ENCODE measurements at regions not wholly inside any gene's neighbourhood (a gene's known extent, or its start where the extent isn't known, plus 50 kb on each side); places are given as distances from the start of the nearest gene placed in this dataset.
A peak's percentile ranks its signal among the peaks of the same experiment; 100 is the strongest.

DNA sequence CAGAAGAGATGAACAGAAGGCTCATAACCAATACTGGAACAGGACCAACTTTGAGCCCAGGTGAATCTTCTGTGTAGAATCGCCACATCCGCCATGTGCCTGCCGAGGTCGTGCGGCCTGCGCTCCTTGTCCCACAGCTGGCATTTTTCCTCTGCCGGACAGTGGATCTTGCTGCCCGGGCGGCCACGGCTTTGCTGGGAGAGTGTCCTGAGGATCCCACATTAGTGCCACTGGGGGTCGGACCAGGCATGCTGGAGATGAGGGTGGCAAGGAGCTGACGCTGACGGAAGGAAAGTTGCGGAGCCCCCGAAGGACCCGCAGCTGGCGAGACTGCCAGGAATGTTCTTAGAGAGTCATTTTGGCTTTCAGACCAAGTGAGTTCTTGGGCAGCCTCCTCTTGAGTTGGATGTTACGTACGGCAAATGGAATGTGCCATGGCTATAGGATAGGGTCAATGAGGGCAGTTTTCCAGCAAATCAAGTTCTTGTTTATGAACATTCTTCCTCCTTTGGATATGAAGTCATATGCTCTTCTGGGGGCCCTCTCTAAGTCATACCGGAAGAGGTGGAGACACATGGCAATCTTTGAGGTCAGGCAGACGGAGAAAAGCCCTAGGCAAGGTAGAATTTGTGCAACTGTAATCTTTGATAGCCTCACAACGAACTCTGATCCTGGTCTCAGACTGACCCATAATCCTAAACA is 57.4 kb upstream of the NUP160 start:
- H3K79me1 ChIP-seq (ENCODE audit: low read depth, low read length): no peaks in the 10 kb centered on the region
- H3K14ac ChIP-seq (ENCODE audit: insufficient read length): no peak overlapping the region
- H2BK5ac ChIP-seq (ENCODE audit: low read depth, low read length): no peak overlapping the region
- no peak overlapping the region for H2BK120ac ChIP-seq (replicated peaks; ENCODE audit: low read depth, low read length)
- H2BK20ac ChIP-seq (ENCODE audit: low read length): no peak overlapping the region
- H4K5ac ChIP-seq (ENCODE audit: insufficient read length, low read depth, low read length): no peak overlapping the region
- no peaks in the 10 kb centered on the region for H3K79me2 ChIP-seq (ENCODE audit: control insufficient read depth in 1 of 2, insufficient read depth in 2 of 2, low read length in 2 of 2)
- peak overlapping the region; percentile 44 for H3K4ac ChIP-seq (replicated peaks; ENCODE audit: insufficient read length, low read depth, low read length)
- ChIA-PET CTCF (ENCODE audit: partially characterized antibody) (no interaction called here), POLR2A (ENCODE audit: partially characterized antibody) (no interaction called here)
- H3K4me1 ChIP-seq (replicated peaks in 1 of 4; ENCODE audit: control insufficient read depth in 3 of 4, insufficient read depth in 4 of 4, low read length in 3 of 4): no peaks in the 10 kb centered on the region
- no peak overlapping the region for H3K56ac ChIP-seq (replicated peaks; ENCODE audit: insufficient read length, low read depth, low read length)
- no peak overlapping the region for H4K8ac ChIP-seq (ENCODE audit: extremely low read depth, insufficient read depth, low read length)
- H2AFZ ChIP-seq (ENCODE audit: low read length): no peak overlapping the region; the same call in 1 of the 2 replicates
- no peaks in the 10 kb centered on the region for H3K23me2 ChIP-seq (ENCODE audit: low read depth, low read length)
- no peak overlapping the region for H3K4me2 ChIP-seq (ENCODE audit: insufficient read depth in 1 of 2, low read depth in 2 of 2, low read length in 2 of 2)
- no peak overlapping the region for H3K9ac ChIP-seq (replicated peaks in 1 of 4; ENCODE audit: extremely low read depth in 1 of 4, low read depth in 3 of 4, low read length in 3 of 4)
- no peaks in the 10 kb centered on the region for H3K9me3 ChIP-seq (ENCODE audit: insufficient read depth in 2 of 2, low read depth in 1 of 2, low read length in 1 of 2)
- H2AK5ac ChIP-seq (ENCODE audit: low read depth, low read length): no peak overlapping the region
- FAIRE-seq (no peak), DNase-seq (ENCODE audit: low read depth in 1 of 2, low spot score in 2 of 2) (no peak)
- H4K91ac ChIP-seq (replicated peaks; ENCODE audit: insufficient read length, low read length): no peak overlapping the region
- no peak overlapping the region for H2BK12ac ChIP-seq (ENCODE audit: low read depth, low read length)
- H3K27me3 ChIP-seq (replicated peaks in 1 of 4; ENCODE audit: control insufficient read depth in 3 of 4, extremely low read depth in 1 of 4, insufficient read depth in 3 of 4, low read length in 3 of 4): no peaks in the 10 kb centered on the region; a peak in 1 of 7 replicates
- no peak overlapping the region for H3K4me3 ChIP-seq (ENCODE audit: extremely low read depth in 1 of 4, insufficient read depth in 2 of 4, low read depth in 3 of 4, low read length in 4 of 4)
- H2BK15ac ChIP-seq (ENCODE audit: low read length): no peak overlapping the region
- 93% methylated on average over 20 of the region's 22 CpGs; no CpG with 5 or more reads in 1 of the 2 experiments for WGBS, 2 experiments (ENCODE audit: extremely low coverage in 1 of 2, insufficient coverage in 1 of 2, insufficient read length in 1 of 2, insufficient replicate concordance in 2 of 2, low coverage in 1 of 2, low lambda C conversion rate in 2 of 2, missing lambda C conversion rate in 1 of 2)
- H3K18ac ChIP-seq (ENCODE audit: extremely low read depth, low read length): no peak overlapping the region
- no peaks in the 10 kb centered on the region for H3K36me3 ChIP-seq (ENCODE audit: control insufficient read depth in 2 of 4, insufficient read depth in 4 of 4, low read length in 3 of 4)
- H4K20me1 ChIP-seq (replicated peaks in 1 of 2; ENCODE audit: control insufficient read depth in 1 of 2, insufficient read depth in 2 of 2, low read length in 2 of 2): no peaks in the 10 kb centered on the region
- H3K27ac ChIP-seq (ENCODE audit: low read depth, low read length): no peak overlapping the region
- no peak overlapping the region for H3K23ac ChIP-seq (ENCODE audit: insufficient read length)
- TF ChIP-seq EGR1 (IDR thresholded peaks at IDR 0.05; ENCODE audit: borderline replicate concordance, low read depth, low read length) (no peak), SIX5 (IDR thresholded peaks at IDR 0.05; ENCODE audit: low read depth, low read length) (no peak), JUND (IDR thresholded peaks at IDR 0.05; ENCODE audit: low read length) (no peak), FOSL1 (IDR thresholded peaks at IDR 0.05; ENCODE audit: insufficient read depth, low read depth, low read length) (no peak), E2F6 (IDR thresholded peaks at IDR 0.05) (no peak), EP300 (IDR thresholded peaks at IDR 0.05; ENCODE audit: borderline replicate concordance in 1 of 2, low read depth in 2 of 2, low read length in 2 of 2) (no peak), SUZ12 (IDR thresholded peaks at IDR 0.05; ENCODE audit: low read length) (no peak), RNF2 (IDR thresholded peaks at IDR 0.05; ENCODE audit: borderline replicate concordance, low read depth, low read length, missing control alignments, poor library complexity, severe bottlenecking) (no peak), KDM5A (IDR thresholded peaks at IDR 0.05; ENCODE audit: low read length) (no peak), CREB1 (IDR thresholded peaks at IDR 0.05) (no peak), CBX8 (IDR thresholded peaks at IDR 0.05; ENCODE audit: borderline replicate concordance, low read depth, low read length) (no peak)
- TF ChIP-seq, protein P1, sequence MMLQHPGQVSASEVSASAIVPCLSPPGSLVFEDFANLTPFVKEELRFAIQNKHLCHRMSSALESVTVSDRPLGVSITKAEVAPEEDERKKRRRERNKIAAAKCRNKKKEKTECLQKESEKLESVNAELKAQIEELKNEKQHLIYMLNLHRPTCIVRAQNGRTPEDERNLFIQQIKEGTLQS (IDR thresholded peaks at IDR 0.05; ENCODE audit: insufficient read depth, low read depth, low read length): no peak

Data from H1 (cell line).